GM12892 (cell line): ENCODE measurements at regions not wholly inside any gene's neighbourhood (a gene's known extent, or its start where the extent isn't known, plus 50 kb on each side); places are given as distances from the start of the nearest gene placed in this dataset.

Experiments used
- POLR2A ChIP-seq: IDR thresholded peaks from 2 replicates; pipeline ENCODE4 v1.6.1; 2011; ENCODE audit warnings: low read depth, low read length, control low read depth
- POLR2AphosphoS5 ChIP-seq: IDR thresholded peaks from 2 replicates; pipeline ENCODE4 v1.6.1; 2011; ENCODE audit warnings: low read depth, low read length, control low read depth

DNA sequence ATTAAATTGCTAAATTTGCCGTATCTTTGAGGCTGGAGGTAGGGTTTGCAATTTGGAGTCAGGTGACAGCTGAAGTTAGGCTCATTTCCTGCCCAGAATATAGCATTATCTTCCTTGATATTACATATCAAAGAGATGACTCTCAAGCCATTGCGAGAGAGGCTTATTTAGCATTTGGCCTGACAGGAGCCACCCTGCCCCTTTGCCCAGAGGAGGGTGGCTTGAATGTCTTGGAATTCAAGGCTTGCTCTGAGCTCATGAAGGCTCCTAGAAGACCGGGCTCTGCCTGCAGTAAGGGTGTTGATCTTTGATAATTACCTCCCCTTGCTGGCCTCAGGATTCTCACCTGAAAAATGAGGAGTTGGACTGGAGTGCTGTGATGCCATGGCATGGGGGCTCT lies 251.4 kb upstream of the C2CD4B start:
- TF ChIP-seq POLR2A (no peak), POLR2AphosphoS5 (no peak)
